Posterior cingulate gyrus (tissue), 11 donors: ENCODE measurements at regions not wholly inside any gene's neighbourhood (a gene's known extent, or its start where the extent isn't known, plus 50 kb on each side); places are given as distances from the start of the nearest gene placed in this dataset.

Experiments used
- DNase-seq, 10 donors: peaks; one replicate each; pipeline versions ENCODE4 v3.0.0 to v3.0.0-alpha.2; 2020 to 2021; ENCODE audit warnings: mixed read lengths in 3 of 10
- intact Hi-C: fragments of 100-400 bp; cut with DNase I; formaldehyde crosslinking; loops from one replicate; pipeline ENCODE4 v1.15.1; 2023

DNA sequence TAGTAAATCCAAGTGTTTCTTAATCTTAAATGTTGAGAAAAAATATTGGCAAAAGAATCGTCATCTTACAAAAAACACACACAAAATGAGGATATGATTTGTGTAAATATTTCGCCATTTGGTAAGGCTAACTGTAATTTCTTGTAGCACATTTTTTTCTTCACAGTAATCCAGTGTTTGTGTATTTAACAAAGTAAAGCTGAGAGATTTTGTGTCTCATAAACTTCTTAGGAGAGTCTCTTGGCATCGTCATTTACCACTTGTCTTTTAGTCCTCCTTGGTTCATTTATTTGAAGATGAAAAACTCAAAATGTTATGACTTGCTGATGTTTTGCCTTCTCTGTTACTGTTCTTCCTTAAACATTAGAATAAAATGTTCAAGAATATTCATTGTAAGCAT, 326.7 kb upstream of the PITX2 start:
- DNase-seq = no peak
- intact Hi-C loops = no loop called here

DNA sequence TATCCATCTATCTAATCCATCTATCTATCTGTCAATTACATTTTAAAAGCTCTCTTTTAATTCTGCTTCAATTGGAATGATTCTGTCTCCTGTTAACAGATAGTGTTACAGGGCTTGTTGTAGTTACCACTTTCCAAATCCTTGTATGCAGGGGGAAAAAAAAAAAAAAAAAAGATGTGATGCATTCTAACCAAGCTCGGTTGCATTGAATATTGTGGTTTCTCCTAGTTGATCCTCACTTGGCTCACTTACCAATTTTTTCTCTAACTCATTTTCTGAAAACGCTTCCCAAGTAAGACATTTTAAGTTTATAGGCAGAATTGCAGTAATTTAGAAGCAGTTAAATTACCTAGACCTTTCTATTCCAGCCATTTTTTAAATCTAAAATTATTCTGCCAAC, 327.9 kb upstream of the PITX2 start:
- intact Hi-C loops = no loop called here
- no peak for DNase-seq

- no peak for DNase-seq
- intact Hi-C loops = no loop called here
Measured at GRCh38 chr4:110953191-110953590, 330.3 kb upstream of the PITX2 start.

DNA sequence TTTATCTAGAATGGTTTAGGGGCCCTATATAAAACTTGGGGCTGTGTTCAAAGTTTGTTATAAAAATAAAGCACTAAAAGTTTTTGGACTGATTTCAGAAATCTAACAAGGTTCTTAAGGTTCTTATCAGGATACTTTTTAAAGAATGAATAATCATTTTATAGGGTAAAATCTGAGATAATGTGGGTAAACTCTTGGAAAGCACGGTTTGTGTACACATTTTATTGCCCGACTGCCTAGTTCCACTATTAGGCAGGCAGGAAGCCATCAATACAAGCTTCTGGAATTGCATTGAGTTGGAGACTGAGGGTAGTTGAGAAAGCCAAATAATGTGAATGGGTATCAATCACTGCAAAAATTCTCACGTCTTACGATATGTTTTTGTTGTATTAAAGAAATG, 331.0 kb upstream of the PITX2 start:
- DNase-seq = no peak
- intact Hi-C loops = no loop called here

DNA sequence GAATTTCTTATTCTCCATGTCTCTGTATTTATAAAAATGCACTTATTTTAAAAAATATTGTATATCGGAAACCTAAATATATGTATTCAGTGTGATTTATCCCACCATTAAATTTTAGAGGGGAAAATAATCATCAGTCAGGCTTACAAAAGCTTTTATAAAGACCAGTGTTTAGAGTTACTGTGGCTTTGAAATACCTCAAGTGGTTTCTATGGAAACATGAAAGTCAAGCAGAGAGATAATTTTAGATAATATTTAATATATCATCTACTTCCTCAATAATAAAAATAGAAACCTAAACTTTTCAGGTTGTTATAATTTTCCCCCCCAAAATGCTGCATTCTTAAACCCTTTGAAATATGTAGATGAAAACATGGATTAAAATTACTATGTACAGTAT, 332.9 kb upstream of the PITX2 start:
- intact Hi-C loops = no loop called here

GRCh38 chr4:110959041-110959643, 336.3 kb upstream of the PITX2 start:
- DNase-seq = no peak
- intact Hi-C loops = no loop called here

More for the DNA sequence above, 332.9 kb upstream of the PITX2 start:
- no peak for DNase-seq

GRCh38 chr4:110961066-110961465, 338.2 kb upstream of the PITX2 start:
- no peak for DNase-seq
- intact Hi-C loops = no loop called here

DNA sequence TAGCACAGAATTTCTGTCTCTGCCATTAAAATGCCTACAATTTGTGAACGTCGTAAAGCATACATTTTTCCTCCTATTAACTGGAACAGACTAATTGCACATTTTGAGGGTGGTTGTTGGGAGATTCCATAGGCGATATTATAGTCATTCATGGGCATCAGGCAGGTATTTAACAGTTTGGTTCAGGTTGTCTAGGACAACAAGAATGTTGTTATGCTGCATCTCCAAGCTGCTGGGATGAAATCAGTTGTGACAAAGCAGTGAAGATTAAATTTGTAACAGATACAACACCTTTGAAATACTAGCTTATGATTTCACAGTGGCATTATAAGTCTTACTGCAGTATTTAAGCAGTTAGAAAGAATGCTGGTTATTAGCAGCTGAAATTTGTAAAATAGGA, 339.7 kb upstream of the PITX2 start:
- no peak for DNase-seq
- intact Hi-C loops = no loop called here

DNA sequence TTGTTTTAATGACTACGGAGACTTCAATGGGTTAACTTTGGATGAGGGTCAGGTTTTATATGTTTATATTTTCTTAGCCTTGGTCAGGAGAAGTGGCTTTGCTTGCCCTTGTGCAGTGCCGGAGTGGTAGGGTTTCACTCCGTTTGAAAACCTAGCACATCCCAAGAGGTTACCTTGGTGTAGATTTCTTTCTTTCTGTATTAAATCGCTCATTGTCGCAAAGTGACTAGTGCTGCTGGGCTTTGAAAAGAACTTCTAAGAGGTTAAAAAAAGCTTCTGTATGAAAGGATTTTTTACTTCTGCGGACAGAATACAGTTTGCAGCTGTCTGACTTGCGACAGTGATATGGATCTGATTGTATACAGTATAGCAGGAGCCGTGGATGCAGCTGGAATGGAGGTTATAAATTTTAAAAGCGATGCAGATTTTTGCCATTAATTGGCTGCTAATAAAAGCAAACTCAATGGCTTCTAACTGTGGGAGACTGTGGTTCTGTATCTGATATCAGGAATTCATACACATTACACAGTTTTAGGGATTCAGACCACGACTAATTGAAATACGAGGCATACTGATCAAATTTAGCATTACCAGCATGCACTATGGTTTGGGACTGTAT, 340.9 kb upstream of the PITX2 start:
- intact Hi-C loops = no loop called here
- no peak for DNase-seq

DNA sequence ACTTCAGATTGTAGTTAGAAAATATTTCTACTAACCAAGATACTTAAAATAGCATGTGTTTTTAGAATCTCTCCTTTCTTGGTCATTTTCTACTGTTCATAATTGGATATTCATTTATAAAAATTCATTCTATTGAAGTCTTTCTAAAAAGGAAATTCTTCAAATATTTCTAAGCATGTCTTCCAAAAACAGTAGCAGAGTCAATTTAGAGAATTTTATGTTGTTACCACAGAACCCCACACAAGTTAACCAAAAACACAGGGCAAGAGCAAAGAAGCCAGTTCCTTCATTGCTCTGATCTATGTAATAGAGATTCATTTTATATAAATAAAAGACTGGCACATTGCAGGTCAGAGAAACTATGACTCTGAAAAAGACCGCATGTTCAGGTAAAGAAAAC, 345.1 kb upstream of the PITX2 start:
- DNase-seq = no peak
- intact Hi-C loops = no loop called here

GRCh38 chr4:110970642-110971041, 347.8 kb upstream of the PITX2 start:
- peak in 1 of 10 donors; percentile 2 for DNase-seq
- intact Hi-C loops = no loop called here

- intact Hi-C loops = no loop called here
- DNase-seq = peak in 2 of 10 donors; percentile 33 to 59
Measured at GRCh38 chr4:110975338-110975737, 352.5 kb upstream of the PITX2 start.

GRCh38 chr4:110977554-110977953, 354.7 kb upstream of the PITX2 start:
- intact Hi-C loops = no loop called here

GRCh38 chr4:110978761-110979160, 355.9 kb upstream of the PITX2 start:
- intact Hi-C loops = no loop called here
- DNase-seq = no peak

More at GRCh38 chr4:110977554-110977953, 354.7 kb upstream of the PITX2 start:
- no peak for DNase-seq

DNA sequence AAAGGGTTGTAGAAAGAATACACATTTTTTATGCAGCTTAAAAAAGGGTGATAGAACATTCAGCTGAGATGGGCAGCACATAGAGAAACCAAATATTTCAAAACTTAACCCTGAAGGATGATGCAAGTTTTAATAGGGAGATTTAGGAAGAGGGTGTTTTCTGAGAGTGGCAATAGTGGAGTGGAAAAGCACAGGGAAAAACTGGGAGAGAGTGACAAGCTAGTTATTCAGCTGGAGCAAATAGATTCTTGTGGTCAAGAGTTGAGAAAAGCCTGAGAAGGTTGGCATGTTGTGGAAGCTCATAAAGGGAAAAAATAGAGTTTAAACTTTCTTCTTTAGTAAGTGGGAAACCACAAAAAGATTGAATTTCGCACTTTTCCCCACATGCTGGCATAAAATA, 359.6 kb upstream of the PITX2 start:
- no peak for DNase-seq
- intact Hi-C loops = no loop called here

GRCh38 chr4:110988722-110989121, 365.8 kb upstream of the PITX2 start:
- no peak for DNase-seq
- intact Hi-C loops = no loop called here

DNA sequence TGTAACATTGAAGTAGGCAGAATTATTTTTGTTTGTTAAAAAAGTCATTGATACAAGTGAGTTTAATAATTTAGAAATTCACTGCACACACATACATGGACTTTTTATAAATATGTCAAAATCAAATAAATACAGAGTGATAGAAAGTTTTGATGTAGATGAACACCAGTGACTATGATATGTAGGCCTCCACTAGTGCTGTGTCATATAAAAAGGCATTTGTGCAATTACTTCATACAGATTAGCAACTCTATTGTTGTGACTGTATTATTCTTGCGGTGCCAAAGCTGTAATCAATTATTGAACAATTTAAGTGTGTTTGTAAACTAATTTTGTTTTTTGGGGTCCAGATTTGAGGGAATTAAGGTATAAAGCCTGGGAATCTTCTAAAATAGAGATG, 366.2 kb upstream of the PITX2 start:
- intact Hi-C loops = no loop called here
- DNase-seq = no peak

DNA sequence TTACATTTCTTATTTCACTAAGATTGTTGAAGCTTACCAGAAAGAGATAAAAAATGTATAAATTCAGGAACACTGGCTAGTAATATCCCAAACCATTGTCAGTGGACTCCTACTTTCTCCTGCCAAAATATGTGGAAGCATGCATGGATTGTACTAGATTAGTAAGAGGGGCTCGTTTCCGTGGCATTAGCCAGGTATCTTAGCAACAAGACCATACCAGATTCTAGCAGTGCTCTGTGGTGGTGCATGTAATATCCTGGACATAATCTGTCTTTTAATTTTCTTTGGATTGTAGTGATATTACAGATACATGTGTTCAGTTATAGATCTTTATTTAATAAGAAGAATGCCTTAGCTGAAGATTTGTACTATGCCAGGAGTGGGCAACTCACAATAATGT, 371.9 kb upstream of the PITX2 start:
- no peak for DNase-seq
- intact Hi-C loops = no loop called here

DNA sequence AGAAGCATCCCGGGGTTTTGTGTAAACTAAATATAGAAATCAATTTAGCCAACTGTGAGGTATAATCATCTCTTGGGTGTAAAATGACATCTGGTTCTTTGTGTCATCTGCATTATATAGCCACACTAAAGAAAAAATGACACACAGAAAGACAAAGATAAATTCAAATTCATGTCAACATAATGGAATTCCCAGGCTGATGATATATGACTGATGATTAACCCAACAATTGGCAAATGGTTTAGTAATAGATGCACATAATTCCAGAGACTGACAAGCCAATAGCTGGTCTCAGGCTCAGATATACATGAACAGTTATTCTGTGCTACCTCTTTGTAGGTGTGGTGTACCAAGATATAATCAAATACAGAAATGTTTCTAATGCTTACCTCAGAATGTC, 375.4 kb upstream of the PITX2 start:
- intact Hi-C loops = no loop called here
- DNase-seq = no peak

GRCh38 chr4:111011458-111011857, 388.6 kb upstream of the PITX2 start:
- intact Hi-C loops = no loop called here
- DNase-seq = peak in 1 of 10 donors; percentile 59

GRCh38 chr4:111013846-111014245, 391.0 kb upstream of the PITX2 start:
- no peak for DNase-seq
- intact Hi-C loops = no loop called here

DNA sequence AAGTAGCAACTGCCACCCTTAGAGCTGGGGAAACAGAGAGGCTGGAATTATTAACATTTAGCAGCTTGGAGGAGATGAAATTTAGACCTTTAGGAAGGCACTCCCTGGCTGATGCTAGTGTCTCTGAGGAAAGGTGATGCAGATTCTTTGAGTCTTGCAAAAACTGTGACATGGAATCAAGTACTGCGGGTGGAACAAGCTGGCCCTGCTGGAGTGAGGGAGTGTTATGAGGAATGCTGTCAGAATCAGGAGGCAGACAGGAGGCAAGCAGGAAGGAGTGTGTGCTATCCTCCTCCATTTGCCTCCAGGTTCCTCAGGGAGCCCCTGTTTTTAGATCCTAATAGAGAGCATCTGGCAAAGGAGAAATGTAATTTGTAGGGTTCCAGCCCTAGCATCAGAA, 391.7 kb upstream of the PITX2 start:
- intact Hi-C loops = no loop called here

DNA sequence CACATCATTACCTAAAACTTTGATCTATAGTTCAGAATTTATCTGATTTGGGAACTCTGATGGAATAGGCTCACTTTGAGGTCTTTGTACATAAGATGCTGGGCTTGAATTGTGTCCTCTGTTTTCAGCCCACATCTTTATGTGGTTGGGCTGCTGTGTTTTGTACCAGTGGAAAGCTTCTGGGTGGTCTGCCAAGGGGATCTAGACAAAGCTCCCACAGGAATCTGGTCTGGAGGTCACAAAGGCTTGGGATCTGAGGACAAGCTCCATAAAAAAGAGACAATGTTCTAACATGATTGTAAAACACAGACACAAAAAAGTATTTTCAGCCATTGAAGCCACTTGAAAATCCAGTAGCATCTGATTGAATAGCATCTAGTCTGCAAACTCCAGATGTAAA, 393.5 kb upstream of the PITX2 start:
- intact Hi-C loops = no loop called here
- DNase-seq = no peak

More for the DNA sequence above, 391.7 kb upstream of the PITX2 start:
- peak in 1 of 10 donors; percentile 27 for DNase-seq
